ENCODE measurements at regions not wholly inside any gene's neighbourhood (a gene's known extent, or its start where the extent isn't known, plus 50 kb on each side); places are given as distances from the start of the nearest gene placed in this dataset.

DNA sequence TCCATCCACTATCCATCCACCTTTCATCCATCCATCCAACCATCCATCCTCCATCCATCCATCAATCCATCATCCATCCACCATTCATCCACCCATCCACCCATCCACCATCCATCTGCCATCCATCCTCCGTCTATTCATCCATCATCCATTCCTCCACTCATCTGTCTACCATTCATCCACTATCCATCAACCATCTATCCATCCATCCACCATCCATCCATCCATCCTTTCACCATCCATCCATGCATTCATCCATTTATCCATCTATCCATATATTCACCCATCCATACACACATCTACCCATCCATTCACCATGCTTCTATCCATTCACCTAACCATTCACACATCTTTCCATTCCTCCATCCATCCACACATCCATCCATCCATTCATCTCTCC is 207.0 kb upstream of the CDH4 start:
- DNase-seq (ENCODE audit: low read depth), result no peak
- TF ChIP-seq, protein P1, sequence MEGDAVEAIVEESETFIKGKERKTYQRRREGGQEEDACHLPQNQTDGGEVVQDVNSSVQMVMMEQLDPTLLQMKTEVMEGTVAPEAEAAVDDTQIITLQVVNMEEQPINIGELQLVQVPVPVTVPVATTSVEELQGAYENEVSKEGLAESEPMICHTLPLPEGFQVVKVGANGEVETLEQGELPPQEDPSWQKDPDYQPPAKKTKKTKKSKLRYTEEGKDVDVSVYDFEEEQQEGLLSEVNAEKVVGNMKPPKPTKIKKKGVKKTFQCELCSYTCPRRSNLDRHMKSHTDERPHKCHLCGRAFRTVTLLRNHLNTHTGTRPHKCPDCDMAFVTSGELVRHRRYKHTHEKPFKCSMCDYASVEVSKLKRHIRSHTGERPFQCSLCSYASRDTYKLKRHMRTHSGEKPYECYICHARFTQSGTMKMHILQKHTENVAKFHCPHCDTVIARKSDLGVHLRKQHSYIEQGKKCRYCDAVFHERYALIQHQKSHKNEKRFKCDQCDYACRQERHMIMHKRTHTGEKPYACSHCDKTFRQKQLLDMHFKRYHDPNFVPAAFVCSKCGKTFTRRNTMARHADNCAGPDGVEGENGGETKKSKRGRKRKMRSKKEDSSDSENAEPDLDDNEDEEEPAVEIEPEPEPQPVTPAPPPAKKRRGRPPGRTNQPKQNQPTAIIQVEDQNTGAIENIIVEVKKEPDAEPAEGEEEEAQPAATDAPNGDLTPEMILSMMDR (conservative IDR thresholded peaks at IDR 0.05; ENCODE audit: control insufficient read depth, insufficient read depth, low read depth, low read length), result no peak
- no peak overlapping the region for H3K4me3 ChIP-seq (ENCODE audit: control insufficient read depth, low read depth, low read length)

DNA sequence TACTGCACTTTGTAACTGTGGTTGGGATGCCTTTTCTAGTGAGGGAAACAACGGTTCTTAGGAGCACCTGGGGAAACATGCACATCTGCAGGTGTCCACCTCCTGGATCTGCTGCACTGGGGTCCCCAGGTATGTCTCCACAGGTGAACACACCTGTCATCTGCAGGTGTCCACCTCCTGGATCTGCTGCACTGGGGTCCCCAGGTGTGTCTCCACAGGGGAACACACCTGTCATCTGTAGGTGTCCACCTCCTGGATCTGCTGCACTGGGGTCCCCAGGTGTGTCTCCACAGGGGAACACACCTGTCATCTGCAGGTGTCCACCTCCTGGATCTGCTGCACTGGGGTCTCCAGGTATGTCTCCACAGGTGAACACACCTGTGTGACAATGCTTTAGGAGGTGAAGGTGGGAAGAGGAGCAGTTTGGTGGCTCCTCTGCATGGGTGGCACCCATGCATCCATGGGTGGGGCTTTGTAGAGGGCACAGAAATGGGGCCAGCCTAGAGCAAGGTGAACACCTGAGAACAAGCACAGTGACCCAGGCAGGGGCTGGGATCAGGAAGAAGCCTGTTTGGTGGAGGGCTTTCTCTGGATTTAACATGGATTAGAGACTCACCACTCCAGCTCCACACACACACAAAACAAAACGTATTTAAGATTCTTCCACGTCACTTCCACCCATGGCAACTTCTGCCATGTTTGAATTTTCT is 206.0 kb upstream of the CDH4 start:
- no peak overlapping the region for H3K4me3 ChIP-seq (ENCODE audit: control insufficient read depth, low read depth, low read length)
- DNase-seq (ENCODE audit: low read depth), result no peak
- TF ChIP-seq, protein P1 (conservative IDR thresholded peaks at IDR 0.05; ENCODE audit: control insufficient read depth, insufficient read depth, low read depth, low read length), result no peak

DNA sequence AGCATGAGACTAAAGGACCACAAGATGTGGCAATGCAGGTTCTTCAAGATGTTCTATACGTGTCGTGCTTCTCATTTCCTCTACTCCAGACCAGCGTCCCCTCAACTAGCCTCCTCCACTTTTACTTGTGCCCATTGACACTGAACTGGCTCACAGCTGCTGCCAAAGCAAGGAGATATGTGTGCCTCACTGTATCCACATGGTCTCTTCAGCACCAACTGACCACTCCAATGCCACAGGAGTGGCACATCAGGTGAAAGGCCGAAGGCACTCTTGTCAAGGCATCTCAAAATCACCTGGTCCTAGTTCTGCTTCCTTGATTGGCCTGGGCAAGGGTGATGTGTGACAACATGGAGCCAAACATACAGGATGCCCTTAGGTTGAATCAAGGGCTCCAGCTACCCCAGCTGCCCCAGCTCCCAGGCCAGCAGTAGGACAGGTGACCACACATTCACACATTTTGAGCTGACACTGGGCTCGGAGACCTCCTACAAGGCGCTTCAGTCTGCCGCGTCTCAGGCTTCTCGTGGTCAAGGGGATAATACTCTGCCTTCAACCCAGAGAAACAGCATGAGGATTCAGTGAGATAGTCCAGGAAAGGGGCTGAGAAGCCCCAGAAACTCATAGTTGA is 205.2 kb upstream of the CDH4 start:
- no peak overlapping the region for H3K4me3 ChIP-seq (ENCODE audit: control insufficient read depth, low read depth, low read length)
- no peak for DNase-seq (ENCODE audit: low read depth)
- TF ChIP-seq, protein P1 (conservative IDR thresholded peaks at IDR 0.05; ENCODE audit: control insufficient read depth, insufficient read depth, low read depth, low read length), result no peak

DNA sequence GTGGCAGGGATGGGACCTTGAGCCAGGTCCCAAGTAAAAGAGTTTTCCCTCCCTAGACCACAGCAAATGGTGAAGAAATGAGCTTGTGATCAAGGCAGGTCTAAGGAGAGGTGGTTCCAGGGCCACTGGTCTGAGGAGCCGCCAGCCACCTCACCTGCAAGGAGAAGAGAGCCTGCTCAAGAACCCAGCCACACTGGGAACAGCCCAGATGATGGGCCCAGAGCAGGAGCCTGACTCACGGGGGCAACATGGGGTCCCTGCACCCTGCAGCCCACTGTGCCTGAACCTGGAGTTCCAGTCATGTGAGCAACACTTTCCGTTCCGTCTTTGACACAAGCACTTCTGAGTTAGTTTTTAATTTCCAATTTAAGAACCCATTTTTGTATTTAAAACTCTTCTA is 204.5 kb upstream of the CDH4 start:
- DNase-seq (ENCODE audit: low read depth), result no peak
- TF ChIP-seq, protein P1 (conservative IDR thresholded peaks at IDR 0.05; ENCODE audit: control insufficient read depth, insufficient read depth, low read depth, low read length), result no peak

DNA sequence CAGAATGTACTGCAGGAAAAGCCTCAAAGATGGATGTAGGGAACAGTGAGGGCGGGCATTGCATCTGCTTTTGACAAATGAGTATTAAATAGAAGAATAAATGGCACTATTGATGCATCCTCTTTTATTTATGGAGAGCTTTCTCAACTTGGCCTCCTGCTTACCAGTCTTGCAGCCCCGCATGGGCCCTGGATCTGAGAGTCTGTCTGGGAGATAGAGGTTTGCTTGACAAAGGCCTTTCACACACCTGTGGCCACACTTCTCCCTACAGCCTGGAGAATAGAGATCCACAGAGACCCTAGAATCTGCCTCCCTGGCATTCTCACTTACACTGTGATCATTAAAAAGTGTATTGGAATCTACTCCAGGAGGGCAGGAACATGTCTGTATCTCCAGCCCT is 203.8 kb upstream of the CDH4 start:
- TF ChIP-seq, protein P1 (conservative IDR thresholded peaks at IDR 0.05; ENCODE audit: control insufficient read depth, insufficient read depth, low read depth, low read length), result no peak
- no peak for DNase-seq (ENCODE audit: low read depth)
- H3K4me3 ChIP-seq (ENCODE audit: control insufficient read depth, low read depth, low read length), result no peak overlapping the region

More for the DNA sequence above, 204.5 kb upstream of the CDH4 start:
- H3K4me3 ChIP-seq (ENCODE audit: control insufficient read depth, low read depth, low read length), result no peak overlapping the region

DNA sequence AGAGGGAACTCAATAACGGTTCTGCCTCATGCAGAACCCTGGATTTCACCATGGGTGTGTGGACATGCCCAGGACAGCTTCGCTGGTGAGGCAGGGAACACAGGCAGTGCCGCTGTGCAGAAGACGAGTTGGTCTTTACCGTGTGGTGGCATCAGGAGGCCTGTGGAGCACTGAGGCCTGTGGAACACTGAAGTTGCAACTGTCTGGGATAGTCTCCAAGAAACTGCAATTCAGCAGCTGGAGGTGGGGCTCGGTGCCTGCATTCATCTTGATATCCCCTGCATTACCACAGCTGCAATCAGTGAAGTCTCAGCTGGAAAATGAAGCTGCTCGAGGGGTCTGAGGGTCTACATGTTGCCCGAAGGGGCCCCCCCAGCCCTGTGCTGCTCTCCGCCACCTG is 202.4 kb upstream of the CDH4 start:
- H3K4me3 ChIP-seq (ENCODE audit: control insufficient read depth, low read depth, low read length), result no peak overlapping the region
- TF ChIP-seq, protein P1 (conservative IDR thresholded peaks at IDR 0.05; ENCODE audit: control insufficient read depth, insufficient read depth, low read depth, low read length), result no peak
- DNase-seq (ENCODE audit: low read depth), result no peak

All from fibroblast of mammary gland (primary cell).